OCI-LY1 (cell line): ENCODE measurements at regions not wholly inside any gene's neighbourhood (a gene's known extent, or its start where the extent isn't known, plus 50 kb on each side); places are given as distances from the start of the nearest gene placed in this dataset.

ENCODE experiments used
- H2AFZ ChIP-seq: fragments of 200-600 bp; sonication (generic), shearing (Covaris generic); 2 replicates; pipeline ENCODE4 v1.6.0; 2014; ENCODE audit warnings: antibody characterized with exemption, mild to moderate bottlenecking, low read length
- H3F3A ChIP-seq: fragments of 200-600 bp; sonication (generic), shearing (Covaris generic); 2 replicates; pipeline ENCODE4 v1.6.0; 2014; ENCODE audit warnings: mild to moderate bottlenecking, antibody characterized with exemption, low read length, moderate library complexity; ENCODE audit not compliant: insufficient read depth
- H3K27ac ChIP-seq: fragments of 200-600 bp; sonication (generic); 2 replicates; pipeline ENCODE4 v1.5.1; 2014; ENCODE audit warnings: low read length, mixed run types, mild to moderate bottlenecking, low read depth; ENCODE audit not compliant: poor library complexity, severe bottlenecking
- H3K27me3 ChIP-seq: fragments of 200-600 bp; sonication (generic); 2 replicates; pipeline ENCODE4 v1.6.0; 2014; ENCODE audit warnings: antibody characterized with exemption, mild to moderate bottlenecking, low read length, moderate library complexity; ENCODE audit not compliant: insufficient read depth
- H3K36me3 ChIP-seq: fragments of 200-600 bp; sonication (generic); 2 replicates; pipeline ENCODE4 v1.6.1; 2014; ENCODE audit warnings: mild to moderate bottlenecking, antibody characterized with exemption, low read length, moderate library complexity, mixed read lengths; ENCODE audit not compliant: insufficient read depth
- H3K4me1 ChIP-seq: fragments of 200-600 bp; sonication (generic); 2 replicates; pipeline ENCODE4 v1.5.1; 2014; ENCODE audit warnings: mild to moderate bottlenecking, low read length, moderate library complexity; ENCODE audit not compliant: insufficient read depth, severe bottlenecking
- H3K4me2 ChIP-seq: fragments of 200-600 bp; sonication (generic), shearing (Covaris generic); 2 replicates; pipeline ENCODE4 v1.6.1; 2014; ENCODE audit warnings: low read length
- H3K4me3 ChIP-seq: fragments of 200-600 bp; sonication (generic); 2 replicates; pipeline ENCODE4 v1.5.1; 2014; ENCODE audit warnings: low read length, low read depth, mild to moderate bottlenecking, mixed read lengths; ENCODE audit not compliant: poor library complexity, severe bottlenecking
- H3K79me2 ChIP-seq: fragments of 200-600 bp; shearing (Covaris generic); 2 replicates; pipeline ENCODE4 v1.6.1; 2016; ENCODE audit warnings: mixed run types, low read length, mixed read lengths; ENCODE audit not compliant: insufficient read depth
- H3K9ac ChIP-seq: fragments of 200-600 bp; sonication (generic), shearing (Covaris generic); 2 replicates; pipeline ENCODE4 v1.6.1; 2014; ENCODE audit warnings: mild to moderate bottlenecking, low read length, mixed read lengths
- H3K9me2 ChIP-seq: fragments of 200-600 bp; sonication (generic), shearing (Covaris generic); 2 replicates; pipeline ENCODE4 v1.6.1; 2014; ENCODE audit warnings: low read depth, mild to moderate bottlenecking, low read length, mixed read lengths
- H3K9me3 ChIP-seq: fragments of 200-600 bp; shearing (Covaris generic); 2 replicates; pipeline ENCODE4 v1.6.1; 2014; ENCODE audit warnings: low read length, mixed read lengths
- H4K20me1 ChIP-seq: fragments of 200-600 bp; sonication (generic), shearing (Covaris generic); 2 replicates; pipeline ENCODE4 v1.6.0; 2016; ENCODE audit warnings: mild to moderate bottlenecking, low read length; ENCODE audit not compliant: insufficient read depth
- CTCF ChIP-seq: fragments of 200-600 bp; sonication (generic), shearing (Covaris generic); IDR thresholded peaks from 2 replicates; pipeline ENCODE4 v1.5.1; 2017; ENCODE audit warnings: mild to moderate bottlenecking, antibody characterized with exemption, low read length, moderate library complexity, mixed read lengths
- EZH2 ChIP-seq: fragments of 200-600 bp; sonication (generic), shearing (Covaris generic); IDR thresholded peaks from 2 replicates; pipeline ENCODE4 v1.8.0; 2017; ENCODE audit warnings: borderline replicate concordance, mixed run types, mild to moderate bottlenecking, antibody characterized with exemption, low read length, moderate library complexity, mixed read lengths

- H3K4me1 ChIP-seq: no peaks in the 10 kb centered on the region
- no peak overlapping the region for H3K9ac ChIP-seq
- H3K9me3 ChIP-seq: no peaks in the 10 kb centered on the region
Measured at GRCh38 chr10:111204838-111205237, 128.0 kb downstream of the ADRA2A start.

GRCh38 chr10:111206521-111206920, 129.7 kb downstream of the ADRA2A start:
- Histone ChIP-seq H3K9me2 (no peaks in the 10 kb centered on the region), H3K4me2 (no peak overlapping the region), H3K79me2 (no peaks in the 10 kb centered on the region), H4K20me1 (no peaks in the 10 kb centered on the region), H3K4me3 (no peak overlapping the region), H3K27ac (no peak overlapping the region), H3F3A (no peaks in the 10 kb centered on the region), H2AFZ (no peak overlapping the region), H3K9ac (no peak overlapping the region), H3K9me3 (no peaks in the 10 kb centered on the region), H3K36me3 (no peaks in the 10 kb centered on the region), H3K4me1 (no peaks in the 10 kb centered on the region), H3K27me3 (no peaks in the 10 kb centered on the region)
- TF ChIP-seq CTCF (no peak), EZH2 (no peak)

More at GRCh38 chr10:111204838-111205237, 128.0 kb downstream of the ADRA2A start:
- Histone ChIP-seq H3K4me3 (no peak overlapping the region), H3K9me2 (no peaks in the 10 kb centered on the region), H3F3A (no peaks in the 10 kb centered on the region), H3K79me2 (no peaks in the 10 kb centered on the region), H4K20me1 (no peaks in the 10 kb centered on the region), H3K4me2 (no peak overlapping the region), H3K27ac (no peak overlapping the region), H3K27me3 (no peaks in the 10 kb centered on the region), H3K36me3 (no peaks in the 10 kb centered on the region), H2AFZ (no peak overlapping the region)
- TF ChIP-seq CTCF (no peak), EZH2 (no peak)

GRCh38 chr10:111207500-111207899, 130.7 kb downstream of the ADRA2A start:
- no peak overlapping the region for H3K27ac ChIP-seq
- no peaks in the 10 kb centered on the region for H4K20me1 ChIP-seq
- no peak overlapping the region for H3K9ac ChIP-seq
- H3K36me3 ChIP-seq: no peaks in the 10 kb centered on the region
- H3K9me3 ChIP-seq: no peaks in the 10 kb centered on the region
- H3K9me2 ChIP-seq: no peaks in the 10 kb centered on the region
- H3K4me3 ChIP-seq: no peak overlapping the region
- H3K27me3 ChIP-seq: no peaks in the 10 kb centered on the region
- TF ChIP-seq CTCF (peak; percentile 74), EZH2 (no peak)
- H3K4me2 ChIP-seq: no peak overlapping the region
- H2AFZ ChIP-seq: no peak overlapping the region
- no peaks in the 10 kb centered on the region for H3K79me2 ChIP-seq
- no peaks in the 10 kb centered on the region for H3K4me1 ChIP-seq
- no peaks in the 10 kb centered on the region for H3F3A ChIP-seq
